Coronary artery (tissue), 2 donors: ENCODE measurements at regions not wholly inside any gene's neighbourhood (a gene's known extent, or its start where the extent isn't known, plus 50 kb on each side); places are given as distances from the start of the nearest gene placed in this dataset.
"Not testable (repeated sequence)": the region's sequence is repeated elsewhere in the genome, so short reads cannot be mapped to it uniquely, and the experiment has no call there.

Experiments
- DNase-seq: peaks from one replicate; pipeline ENCODE4 v3.0.0-alpha.2; 2017; ENCODE audit warnings: low spot score
- H3K27ac ChIP-seq, 2 donors: fragments of 200-600 bp; sonication (generic); one replicate each; pipeline ENCODE4 v1.5.1; 2016 to 2019
- H3K4me3 ChIP-seq: fragments of 200-600 bp; sonication (generic); 2 replicates; pipeline ENCODE4 v1.5.1; 2016; ENCODE audit warnings: mild to moderate bottlenecking, moderate library complexity
- TF ChIP-seq, protein P1 (sequence below): fragments of 200-600 bp; sonication (generic); IDR thresholded peaks from one replicate; pipeline ENCODE4 v1.5.1; 2019; ENCODE audit warnings: antibody characterized with exemption

DNA sequence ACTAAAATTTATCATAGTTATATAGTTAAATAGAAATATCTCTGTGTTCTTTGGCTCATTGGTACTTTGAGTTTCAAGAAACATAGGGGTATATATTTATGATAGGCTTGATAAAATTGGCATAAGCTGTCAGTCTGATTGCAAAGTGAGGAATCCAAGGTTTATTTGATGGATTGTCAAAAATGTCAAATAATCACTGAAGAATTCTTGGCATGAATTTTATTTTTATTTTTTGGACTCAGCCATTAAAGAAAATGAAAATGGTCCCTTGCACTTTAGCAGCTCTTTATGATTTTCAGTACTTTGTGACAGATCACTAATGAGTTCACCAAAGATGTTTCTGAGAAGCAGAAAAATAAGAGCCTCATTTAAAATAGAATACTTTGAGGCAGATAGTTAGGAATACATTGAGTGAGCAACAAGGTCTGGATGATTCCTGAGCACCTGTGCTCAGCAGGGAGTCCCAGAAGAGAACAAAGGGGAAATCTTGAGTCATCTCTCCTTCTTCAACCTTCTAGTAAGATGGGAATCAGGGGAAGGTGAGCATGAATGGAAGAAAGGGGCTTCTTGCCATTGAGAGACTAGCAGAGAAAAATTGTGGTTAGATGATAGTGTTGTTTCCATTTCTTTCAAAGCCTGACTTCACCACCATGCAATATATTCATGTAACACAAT is 85.3 kb upstream of the VEPH1 start:
- TF ChIP-seq, protein P1, sequence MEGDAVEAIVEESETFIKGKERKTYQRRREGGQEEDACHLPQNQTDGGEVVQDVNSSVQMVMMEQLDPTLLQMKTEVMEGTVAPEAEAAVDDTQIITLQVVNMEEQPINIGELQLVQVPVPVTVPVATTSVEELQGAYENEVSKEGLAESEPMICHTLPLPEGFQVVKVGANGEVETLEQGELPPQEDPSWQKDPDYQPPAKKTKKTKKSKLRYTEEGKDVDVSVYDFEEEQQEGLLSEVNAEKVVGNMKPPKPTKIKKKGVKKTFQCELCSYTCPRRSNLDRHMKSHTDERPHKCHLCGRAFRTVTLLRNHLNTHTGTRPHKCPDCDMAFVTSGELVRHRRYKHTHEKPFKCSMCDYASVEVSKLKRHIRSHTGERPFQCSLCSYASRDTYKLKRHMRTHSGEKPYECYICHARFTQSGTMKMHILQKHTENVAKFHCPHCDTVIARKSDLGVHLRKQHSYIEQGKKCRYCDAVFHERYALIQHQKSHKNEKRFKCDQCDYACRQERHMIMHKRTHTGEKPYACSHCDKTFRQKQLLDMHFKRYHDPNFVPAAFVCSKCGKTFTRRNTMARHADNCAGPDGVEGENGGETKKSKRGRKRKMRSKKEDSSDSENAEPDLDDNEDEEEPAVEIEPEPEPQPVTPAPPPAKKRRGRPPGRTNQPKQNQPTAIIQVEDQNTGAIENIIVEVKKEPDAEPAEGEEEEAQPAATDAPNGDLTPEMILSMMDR: no peak
- no peak overlapping the region for H3K27ac ChIP-seq
- no peak overlapping the region for H3K4me3 ChIP-seq
- no peak for DNase-seq

DNA sequence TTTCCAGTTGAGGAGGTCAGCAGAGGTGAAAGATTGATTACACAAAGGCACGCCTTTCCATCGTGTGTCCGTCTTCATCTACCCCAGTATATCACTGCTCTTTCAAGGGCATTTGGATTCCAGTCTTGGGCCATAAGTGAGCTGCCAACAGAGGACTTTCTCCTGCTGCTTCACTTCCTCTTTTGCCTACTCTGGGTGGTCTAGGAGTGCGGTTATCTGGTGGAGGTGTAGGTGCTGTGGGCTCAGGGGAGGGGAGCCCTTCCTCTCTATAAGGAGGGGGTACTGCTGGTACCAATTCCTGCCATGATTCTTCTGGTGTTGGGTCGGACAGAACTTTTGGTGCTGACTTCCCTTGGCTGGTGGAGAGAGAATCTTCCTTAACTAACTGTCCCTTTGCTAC is 83.1 kb upstream of the VEPH1 start:
- TF ChIP-seq, protein P1: no peak
- DNase-seq: no peak
- no peak overlapping the region for H3K4me3 ChIP-seq
- H3K27ac ChIP-seq: no peak overlapping the region

DNA sequence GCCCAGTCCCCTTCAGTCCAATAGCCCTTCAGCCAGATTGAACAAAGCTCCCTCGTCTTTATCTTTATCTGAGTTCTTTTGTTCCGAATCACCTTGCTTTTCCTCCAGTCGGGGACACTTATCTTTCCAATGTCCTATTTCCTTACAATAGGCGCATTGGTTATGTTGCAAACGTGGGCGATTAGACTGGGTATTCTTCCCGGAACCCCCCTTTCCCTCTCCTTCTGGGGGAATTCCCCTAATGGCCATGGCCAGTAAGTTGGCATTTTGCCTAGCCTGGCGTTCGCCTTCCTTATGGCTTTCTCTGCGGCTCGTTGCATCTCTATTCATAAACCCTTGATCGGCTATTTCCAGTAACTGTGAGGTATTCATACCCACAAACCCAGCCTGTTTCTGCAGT is 82.2 kb upstream of the VEPH1 start:
- TF ChIP-seq, protein P1: no peak
- no peak for DNase-seq
- Histone ChIP-seq H3K27ac (no peak overlapping the region), H3K4me3 (no peak overlapping the region)

DNA sequence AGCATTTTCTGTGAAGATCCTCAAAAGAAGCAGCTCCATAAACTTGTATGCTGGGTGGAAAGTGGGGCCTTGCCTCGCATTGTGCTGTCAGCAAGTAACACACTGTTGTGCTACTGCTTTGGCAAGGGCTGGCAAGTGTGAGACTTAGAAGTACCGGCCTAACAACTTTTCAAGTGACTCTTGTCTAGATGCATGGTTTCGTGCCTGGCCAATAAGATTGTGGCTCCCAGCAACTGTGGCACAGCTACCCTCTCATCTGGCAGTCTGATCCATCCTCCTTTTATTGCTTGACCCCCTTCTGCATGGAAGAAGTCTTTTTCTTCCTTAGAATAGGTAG is 79.4 kb upstream of the VEPH1 start:
- TF ChIP-seq, protein P1: no peak
- Histone ChIP-seq H3K4me3 (no peak overlapping the region), H3K27ac (no peak overlapping the region)
- no peak for DNase-seq

DNA sequence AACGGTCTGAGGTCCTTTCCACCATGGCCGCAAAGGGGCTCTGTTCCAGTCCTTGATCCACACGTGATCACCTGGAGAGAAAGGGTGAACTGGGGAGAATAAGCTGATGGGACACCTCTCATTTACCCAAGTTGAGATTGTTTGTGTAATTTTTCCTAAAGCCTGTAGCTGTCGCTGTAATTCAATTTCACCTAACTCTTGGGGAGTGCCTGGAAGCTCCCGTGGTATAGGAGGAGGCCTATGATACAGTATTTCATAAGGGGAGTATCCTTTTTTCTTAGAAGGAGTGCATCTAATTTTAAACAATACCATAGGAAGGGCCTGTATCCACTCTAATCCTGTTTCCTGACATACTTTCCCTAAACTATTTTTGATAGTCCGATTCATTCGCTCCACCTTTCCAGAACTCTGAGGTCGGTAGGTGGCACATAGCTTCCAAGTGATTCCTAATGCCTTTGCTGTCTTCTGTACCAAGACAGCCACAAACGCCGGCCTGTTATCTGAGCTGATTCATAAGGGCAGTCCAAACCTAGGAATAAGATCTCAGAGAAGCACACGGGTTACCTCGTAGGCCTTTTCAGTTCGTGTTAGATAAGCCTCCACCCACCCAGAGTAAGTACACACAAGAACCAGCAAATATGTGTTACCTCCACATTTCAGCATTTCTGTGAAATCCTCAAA is 78.9 kb upstream of the VEPH1 start:
- DNase-seq, H3K4me3 ChIP-seq, H3K27ac ChIP-seq: not testable (repeated sequence)

DNA sequence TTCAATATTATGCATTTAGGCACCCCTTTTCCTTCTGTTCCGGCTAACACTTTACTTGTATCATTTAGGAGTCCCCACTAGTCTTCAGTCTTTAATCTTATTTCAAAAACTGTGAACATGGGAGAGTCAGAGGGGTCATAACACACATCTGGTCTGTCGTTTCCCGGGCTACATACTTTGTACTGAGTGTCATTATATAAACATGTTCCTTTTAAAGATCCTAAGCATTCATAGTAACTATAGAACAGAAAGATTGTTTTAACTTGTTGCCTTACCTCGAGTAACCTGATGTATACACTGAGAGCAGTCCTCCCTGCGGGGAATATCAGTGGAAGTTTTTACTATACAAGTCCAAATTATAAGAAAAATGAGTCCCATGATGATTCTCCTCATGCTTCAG is 78.2 kb upstream of the VEPH1 start:
- TF ChIP-seq, protein P1: no peak
- no peak for DNase-seq
- H3K27ac ChIP-seq: no peak overlapping the region
- no peak overlapping the region for H3K4me3 ChIP-seq

DNA sequence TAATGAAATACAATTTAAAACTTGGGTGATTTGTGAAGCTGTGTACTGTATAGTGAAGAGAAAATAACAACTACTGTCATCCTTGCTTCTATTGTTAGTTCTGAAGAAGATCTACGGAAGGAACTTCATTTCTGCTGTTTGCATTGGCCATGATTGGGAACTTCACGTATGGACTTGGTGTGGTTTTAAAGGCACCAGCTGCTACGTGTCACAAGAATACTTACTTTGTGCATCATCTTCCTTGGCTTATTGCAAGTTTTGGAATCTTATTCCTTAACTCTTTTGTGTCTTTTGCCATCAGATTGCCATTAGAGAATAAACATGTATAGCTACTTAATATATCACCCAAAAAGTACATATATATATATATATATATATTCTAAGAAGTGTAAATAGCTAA is 75.0 kb upstream of the VEPH1 start:
- Histone ChIP-seq H3K27ac (no peak overlapping the region), H3K4me3 (no peak overlapping the region)
- TF ChIP-seq, protein P1: no peak
- no peak for DNase-seq
